ENCODE measurements at regions not wholly inside any gene's neighbourhood (a gene's known extent, or its start where the extent isn't known, plus 50 kb on each side); places are given as distances from the start of the nearest gene placed in this dataset.
"Not testable (repeated sequence)": the region's sequence is repeated elsewhere in the genome, so short reads cannot be mapped to it uniquely, and the experiment has no call there.

- Mint-ChIP-seq H3K9me3 (no peaks in the 10 kb centered on the region), H3K4me3 (no peak overlapping the region), H3K4me1 (ENCODE audit: low read depth) (no peaks in the 10 kb centered on the region), H3K27ac (no peak overlapping the region), H3K27me3 (no peaks in the 10 kb centered on the region), H3K36me3 (ENCODE audit: low read depth) (no peaks in the 10 kb centered on the region)
- no peak for DNase-seq
Measured at GRCh38 chr5:54404568-54404967, 50.9 kb upstream of the HSPB3 start.

GRCh38 chr5:54403885-54404416, 51.5 kb upstream of the HSPB3 start:
- no peaks in the 10 kb centered on the region for H3K9me3 Mint-ChIP-seq
- no peak overlapping the region for H3K4me3 Mint-ChIP-seq
- H3K27ac Mint-ChIP-seq: no peak overlapping the region
- no peaks in the 10 kb centered on the region for H3K27me3 Mint-ChIP-seq
- H3K4me1 Mint-ChIP-seq (ENCODE audit: low read depth): no peaks in the 10 kb centered on the region
- no peak for DNase-seq
- no peaks in the 10 kb centered on the region for H3K36me3 Mint-ChIP-seq (ENCODE audit: low read depth)

DNA sequence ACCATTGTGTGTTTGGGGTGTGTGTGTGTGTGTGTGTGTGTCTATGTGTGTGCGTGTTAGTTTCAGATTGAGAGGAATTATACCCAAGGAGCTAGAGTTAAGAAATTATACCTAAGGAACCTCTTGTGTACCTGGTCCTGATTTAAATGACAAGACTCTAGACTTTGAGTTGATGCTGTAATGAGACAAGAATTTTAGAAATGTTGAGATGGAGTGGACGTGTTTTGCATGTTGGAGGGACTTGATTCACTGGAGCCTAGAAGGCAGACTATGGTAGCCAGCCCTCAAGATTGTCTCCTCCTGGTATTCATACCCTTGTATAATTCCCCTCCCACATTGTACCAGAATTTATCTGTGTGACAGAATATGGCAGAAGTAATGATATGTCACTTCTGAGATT, 52.4 kb upstream of the HSPB3 start:
- Mint-ChIP-seq H3K4me1 (ENCODE audit: low read depth) (no peaks in the 10 kb centered on the region), H3K36me3 (ENCODE audit: low read depth) (no peaks in the 10 kb centered on the region), H3K27me3 (no peaks in the 10 kb centered on the region), H3K27ac (no peak overlapping the region), H3K4me3 (no peak overlapping the region), H3K9me3 (no peaks in the 10 kb centered on the region)
- DNase-seq: no peak

DNA sequence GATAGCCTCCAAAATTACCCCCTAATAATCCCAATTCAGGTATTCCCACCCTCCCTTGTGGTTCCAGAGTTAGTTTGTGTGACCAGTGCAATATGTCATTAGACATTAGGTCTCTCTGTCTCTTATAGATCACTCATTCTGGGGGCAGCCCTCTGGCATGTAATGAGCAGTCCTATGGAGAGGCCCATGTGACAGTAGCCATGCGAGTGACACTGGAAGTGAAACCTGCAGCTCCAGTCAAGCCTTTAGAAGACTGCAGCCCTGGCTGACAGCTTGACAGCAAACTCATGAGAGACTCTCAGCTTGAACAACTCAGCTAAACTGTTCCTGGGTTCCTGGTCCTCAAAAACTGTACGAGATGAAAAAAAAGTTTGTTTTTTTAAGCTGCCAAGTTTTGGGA, 54.0 kb upstream of the HSPB3 start:
- no peaks in the 10 kb centered on the region for H3K36me3 Mint-ChIP-seq (ENCODE audit: low read depth)
- H3K27ac Mint-ChIP-seq: no peak overlapping the region
- no peaks in the 10 kb centered on the region for H3K4me1 Mint-ChIP-seq (ENCODE audit: low read depth)
- no peak for DNase-seq
- no peaks in the 10 kb centered on the region for H3K27me3 Mint-ChIP-seq
- H3K9me3 Mint-ChIP-seq: no peaks in the 10 kb centered on the region
- H3K4me3 Mint-ChIP-seq: no peak overlapping the region

- Mint-ChIP-seq H3K4me1 (ENCODE audit: low read depth) (no peaks in the 10 kb centered on the region), H3K9me3 (no peaks in the 10 kb centered on the region), H3K4me3 (no peak overlapping the region), H3K27ac (no peak overlapping the region), H3K36me3 (ENCODE audit: low read depth) (no peaks in the 10 kb centered on the region), H3K27me3 (no peaks in the 10 kb centered on the region)
- no peak for DNase-seq
Measured at GRCh38 chr5:54398191-54398590, 57.3 kb upstream of the HSPB3 start.

- Mint-ChIP-seq H3K27ac (no peak overlapping the region), H3K4me3 (no peak overlapping the region), H3K9me3 (no peaks in the 10 kb centered on the region), H3K36me3 (ENCODE audit: low read depth) (no peaks in the 10 kb centered on the region), H3K27me3 (no peaks in the 10 kb centered on the region), H3K4me1 (ENCODE audit: low read depth) (no peaks in the 10 kb centered on the region)
- DNase-seq: no peak
Measured at GRCh38 chr5:54397420-54397819, 58.1 kb upstream of the HSPB3 start.

- DNase-seq; H3K9me3 Mint-ChIP-seq; H3K27me3 Mint-ChIP-seq; H3K27ac Mint-ChIP-seq; H3K36me3 Mint-ChIP-seq (ENCODE audit: low read depth); H3K4me3 Mint-ChIP-seq: not testable (repeated sequence)
- H3K4me1 Mint-ChIP-seq (ENCODE audit: low read depth): peaks cover 12% of the 10 kb centered on the region
Measured at GRCh38 chr5:54393007-54393406, 62.5 kb upstream of the HSPB3 start.

- DNase-seq: no peak
- H3K27me3 Mint-ChIP-seq: peaks cover 5% of the 10 kb centered on the region
- H3K27ac Mint-ChIP-seq: no peak overlapping the region
- no peak overlapping the region for H3K4me3 Mint-ChIP-seq
- H3K36me3 Mint-ChIP-seq (ENCODE audit: low read depth): no peaks in the 10 kb centered on the region
- no peaks in the 10 kb centered on the region for H3K9me3 Mint-ChIP-seq
- H3K4me1 Mint-ChIP-seq (ENCODE audit: low read depth): peaks cover 18% of the 10 kb centered on the region
Measured at GRCh38 chr5:54390539-54391031, 64.9 kb upstream of the HSPB3 start.

DNA sequence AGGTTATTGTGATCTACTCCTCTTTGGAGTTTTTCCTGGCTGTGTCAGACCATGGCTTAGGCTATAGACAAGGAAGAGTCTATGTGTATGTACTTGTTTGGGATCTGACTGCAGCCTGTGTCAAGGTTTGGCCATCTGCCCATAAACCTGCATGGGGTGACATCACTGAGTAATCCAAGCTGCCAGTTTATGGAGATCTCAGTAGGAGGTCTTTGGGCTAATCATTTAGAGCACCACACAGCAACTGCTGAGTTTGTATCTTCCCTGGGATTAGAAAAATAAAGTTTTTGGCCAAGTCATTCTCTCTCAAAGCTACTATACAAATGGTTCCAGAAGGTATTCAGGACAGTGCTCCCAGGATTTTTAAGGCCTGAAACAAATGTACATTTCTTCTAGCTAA, 65.5 kb upstream of the HSPB3 start:
- Mint-ChIP-seq H3K9me3 (no peaks in the 10 kb centered on the region), H3K4me1 (ENCODE audit: low read depth) (peaks cover 18% of the 10 kb centered on the region), H3K36me3 (ENCODE audit: low read depth) (no peaks in the 10 kb centered on the region), H3K27me3 (peaks cover 5% of the 10 kb centered on the region), H3K27ac (no peak overlapping the region), H3K4me3 (no peak overlapping the region)
- DNase-seq: no peak

- not testable (repeated sequence) for H3K9me3 Mint-ChIP-seq; H3K27ac Mint-ChIP-seq; H3K36me3 Mint-ChIP-seq (ENCODE audit: low read depth); DNase-seq; H3K27me3 Mint-ChIP-seq; H3K4me3 Mint-ChIP-seq
- H3K4me1 Mint-ChIP-seq (ENCODE audit: low read depth): peaks cover 18% of the 10 kb centered on the region
Measured at GRCh38 chr5:54389399-54389798, 66.1 kb upstream of the HSPB3 start.

DNA sequence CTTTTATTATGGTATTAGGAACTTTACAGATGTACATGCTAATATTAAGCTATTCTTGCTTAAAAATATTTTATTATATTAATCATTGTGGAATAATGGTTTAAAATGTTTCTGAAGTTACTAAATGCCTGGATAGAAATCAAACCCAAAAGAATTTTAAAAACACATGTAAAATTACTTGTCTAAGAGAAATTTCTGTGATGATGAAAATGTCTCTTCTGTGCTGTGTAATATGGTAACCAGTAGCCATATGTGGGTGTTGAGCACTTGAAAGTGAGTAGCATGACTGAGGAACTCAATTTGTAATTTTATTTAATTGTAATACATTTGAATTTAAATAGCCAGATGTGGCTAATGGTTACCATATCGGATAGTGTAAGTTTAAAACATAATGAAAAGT, 66.7 kb upstream of the HSPB3 start:
- no peak overlapping the region for H3K27ac Mint-ChIP-seq
- peaks cover 5% of the 10 kb centered on the region for H3K27me3 Mint-ChIP-seq
- peaks cover 18% of the 10 kb centered on the region for H3K4me1 Mint-ChIP-seq (ENCODE audit: low read depth)

GRCh38 chr5:54388409-54388808, 67.1 kb upstream of the HSPB3 start:
- DNase-seq: no peak
- no peaks in the 10 kb centered on the region for H3K9me3 Mint-ChIP-seq
- H3K4me3 Mint-ChIP-seq: no peak overlapping the region
- H3K27ac Mint-ChIP-seq: peak overlapping the region; percentile 30
- no peaks in the 10 kb centered on the region for H3K36me3 Mint-ChIP-seq (ENCODE audit: low read depth)
- peaks cover 18% of the 10 kb centered on the region for H3K4me1 Mint-ChIP-seq (ENCODE audit: low read depth)
- H3K27me3 Mint-ChIP-seq: peaks cover 5% of the 10 kb centered on the region

More for the DNA sequence above, 66.7 kb upstream of the HSPB3 start:
- DNase-seq: no peak
- Mint-ChIP-seq H3K4me3 (no peak overlapping the region), H3K36me3 (ENCODE audit: low read depth) (no peaks in the 10 kb centered on the region), H3K9me3 (no peaks in the 10 kb centered on the region)

- no peak for DNase-seq
- no peaks in the 10 kb centered on the region for H3K36me3 Mint-ChIP-seq (ENCODE audit: low read depth)
- H3K27me3 Mint-ChIP-seq: peaks cover 5% of the 10 kb centered on the region
- peak overlapping the region; percentile 30 for H3K27ac Mint-ChIP-seq
- no peaks in the 10 kb centered on the region for H3K9me3 Mint-ChIP-seq
- peaks cover 18% of the 10 kb centered on the region for H3K4me1 Mint-ChIP-seq (ENCODE audit: low read depth)
- H3K4me3 Mint-ChIP-seq: no peak overlapping the region
Measured at GRCh38 chr5:54387659-54388232, 67.8 kb upstream of the HSPB3 start.

DNA sequence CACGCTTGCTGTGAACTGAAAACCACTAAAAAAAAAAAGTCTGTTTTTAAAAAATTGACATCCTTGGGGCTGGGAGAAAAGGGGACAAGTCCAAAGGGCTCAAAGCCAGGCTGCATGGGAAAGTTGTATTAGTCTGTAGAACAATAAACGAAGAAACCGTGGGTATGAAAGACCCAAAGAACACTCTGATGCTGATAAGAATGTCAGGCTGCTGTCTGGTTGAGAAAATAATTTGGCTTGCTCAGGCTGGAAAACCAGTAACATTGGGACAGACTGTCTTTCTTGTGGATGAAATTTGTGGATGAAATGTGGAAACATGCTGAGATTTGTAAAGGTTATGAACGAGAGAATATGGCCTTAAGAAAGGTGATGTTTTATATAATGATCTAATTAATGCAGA, 68.5 kb upstream of the HSPB3 start:
- no peaks in the 10 kb centered on the region for H3K9me3 Mint-ChIP-seq
- no peaks in the 10 kb centered on the region for H3K36me3 Mint-ChIP-seq (ENCODE audit: low read depth)

DNA sequence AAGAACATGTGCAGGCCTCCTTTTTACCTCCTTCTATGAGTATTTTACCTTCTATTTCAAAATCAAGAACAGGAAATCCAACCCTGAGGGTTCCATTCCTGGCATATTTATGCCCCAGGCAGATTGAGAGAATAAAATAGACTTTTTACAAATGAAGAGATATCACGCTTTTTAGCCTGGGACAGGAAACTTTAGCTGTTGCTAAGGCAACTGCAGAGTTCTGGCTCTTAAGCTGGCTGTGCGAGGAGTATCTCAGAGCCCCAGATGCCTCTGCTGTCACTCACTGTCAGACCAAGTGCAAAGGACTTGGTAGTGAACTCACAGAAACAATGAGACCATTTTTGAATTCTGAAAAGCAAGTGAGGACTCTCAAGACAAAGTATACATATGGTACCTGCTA, 69.5 kb upstream of the HSPB3 start:
- Mint-ChIP-seq H3K27me3 (peaks cover 5% of the 10 kb centered on the region), H3K4me1 (ENCODE audit: low read depth) (peaks cover 18% of the 10 kb centered on the region), H3K4me3 (no peak overlapping the region), H3K36me3 (ENCODE audit: low read depth) (no peaks in the 10 kb centered on the region), H3K9me3 (no peaks in the 10 kb centered on the region), H3K27ac (no peak overlapping the region)
- DNase-seq: no peak

More for the DNA sequence above, 68.5 kb upstream of the HSPB3 start:
- Mint-ChIP-seq H3K27ac (no peak overlapping the region), H3K4me1 (ENCODE audit: low read depth) (peaks cover 18% of the 10 kb centered on the region), H3K4me3 (no peak overlapping the region), H3K27me3 (peaks cover 5% of the 10 kb centered on the region)
- DNase-seq: no peak

Measured in activated T-cell treated with anti-CD3 and anti-CD28 coated beads, Interleukin-2, amount 50 U/mL, for 24 hours (primary cell).